Lung (tissue), 11 donors: ENCODE measurements at regions not wholly inside any gene's neighbourhood (a gene's known extent, or its start where the extent isn't known, plus 50 kb on each side); places are given as distances from the start of the nearest gene placed in this dataset.
"Not testable (repeated sequence)": the region's sequence is repeated elsewhere in the genome, so short reads cannot be mapped to it uniquely, and the experiment has no call there.

ENCODE experiments used
- ATAC-seq: fragments of 200-7000 bp; cut with Tn5 transposase; one replicate; pipeline ENCODE4 v1.9.1; 2020; ENCODE audit warnings: moderate number of reproducible peaks; ENCODE audit not compliant: insufficient read depth, low FRiP score
- DNase-seq, 3 donors: peaks; one replicate each; pipeline ENCODE4 v3.0.0-alpha.2; 2013 to 2017
- H3K27ac ChIP-seq, 2 donors: one replicate each; pipeline ENCODE4 v1.5.1; 2013; ENCODE audit warnings: mild to moderate bottlenecking in 2 of 2, moderate library complexity in 2 of 2, control low read depth in 1 of 2, inconsistent platforms in 1 of 2, low read depth in 1 of 2, low read length in 1 of 2
- H3K27me3 ChIP-seq, 3 donors: one replicate each; pipeline ENCODE4 v1.5.1; 2013; ENCODE audit warnings: low read length in 2 of 3; ENCODE audit not compliant: control insufficient read depth in 3 of 3, insufficient read depth in 3 of 3
- H3K36me3 ChIP-seq, 4 donors: one replicate each; pipeline ENCODE4 v1.5.1; 2013; ENCODE audit warnings: low read length in 4 of 4, mild to moderate bottlenecking in 1 of 4, moderate library complexity in 1 of 4; ENCODE audit not compliant: control insufficient read depth in 4 of 4, insufficient read depth in 4 of 4
- H3K4me1 ChIP-seq, 5 donors: one replicate each; pipeline ENCODE4 v1.5.1; 2013; ENCODE audit warnings: low read length in 5 of 5, mild to moderate bottlenecking in 2 of 5, moderate library complexity in 1 of 5; ENCODE audit not compliant: control insufficient read depth in 5 of 5, insufficient read depth in 5 of 5
- H3K4me3 ChIP-seq: one replicate; pipeline ENCODE4 v1.5.1; 2013; ENCODE audit warnings: mild to moderate bottlenecking, control low read depth, moderate library complexity
- H3K9ac ChIP-seq, 2 donors: one replicate each; pipeline ENCODE4 v1.5.1; 2013; ENCODE audit warnings: low read length in 2 of 2, control low read depth in 1 of 2; ENCODE audit not compliant: insufficient read depth in 1 of 2
- H3K9me3 ChIP-seq, 4 donors: one replicate each; pipeline ENCODE4 v1.5.1; 2013; ENCODE audit warnings: low read length in 3 of 4, mild to moderate bottlenecking in 1 of 4, moderate library complexity in 1 of 4; ENCODE audit not compliant: control insufficient read depth in 4 of 4, insufficient read depth in 3 of 4
- WGBS, 2 donors: extraction: QIAGEN DNeasy Blood & Tissue Kit; methylation state at CpG; one replicate each; pipeline ENCODE4 v1.1.7; 2013; 5-methylcytosine and 5-hydroxymethylcytosine counted together
- TF ChIP-seq, protein P1 (sequence below): IDR thresholded peaks from 2 replicates; pipeline ENCODE4 v1.5.1; 2012; ENCODE audit warnings: mild to moderate bottlenecking; ENCODE audit errors: control extremely low read depth, extremely low read depth
- donor health status: control.
- donor health status: control.
- donor health status: Bipolar disorder and iron deficiency.
- donor health status: healthy.
- donor health status: DM: yes; HTN: yes; CAD: no.

DNA sequence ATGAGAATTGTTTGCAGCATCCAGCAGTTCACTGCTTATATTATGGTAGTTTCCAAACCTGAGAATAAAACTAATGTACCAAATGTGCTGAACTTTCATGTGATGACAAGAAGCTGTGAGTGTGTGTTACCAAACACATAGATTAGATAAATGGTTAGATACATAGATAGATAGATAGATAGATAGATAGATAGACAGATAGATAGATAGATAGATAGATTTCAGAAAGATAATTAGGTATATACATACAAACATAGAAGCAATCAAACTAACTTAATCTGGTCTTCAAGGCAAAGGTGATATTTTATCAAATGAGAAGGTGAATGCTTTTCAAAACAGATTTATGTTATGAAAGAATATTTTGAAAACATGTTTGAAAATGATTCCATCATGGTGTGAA, 147.3 kb upstream of the C11orf58 start:
- H3K4me3 ChIP-seq, result no peak overlapping the region
- DNase-seq (no peak), ATAC-seq (no peak)
- H3K27me3 ChIP-seq, result no peaks in the 10 kb centered on the region
- H3K9me3 ChIP-seq, result no peaks in the 10 kb centered on the region
- H3K27ac ChIP-seq, result no peak overlapping the region
- TF ChIP-seq, protein P1, sequence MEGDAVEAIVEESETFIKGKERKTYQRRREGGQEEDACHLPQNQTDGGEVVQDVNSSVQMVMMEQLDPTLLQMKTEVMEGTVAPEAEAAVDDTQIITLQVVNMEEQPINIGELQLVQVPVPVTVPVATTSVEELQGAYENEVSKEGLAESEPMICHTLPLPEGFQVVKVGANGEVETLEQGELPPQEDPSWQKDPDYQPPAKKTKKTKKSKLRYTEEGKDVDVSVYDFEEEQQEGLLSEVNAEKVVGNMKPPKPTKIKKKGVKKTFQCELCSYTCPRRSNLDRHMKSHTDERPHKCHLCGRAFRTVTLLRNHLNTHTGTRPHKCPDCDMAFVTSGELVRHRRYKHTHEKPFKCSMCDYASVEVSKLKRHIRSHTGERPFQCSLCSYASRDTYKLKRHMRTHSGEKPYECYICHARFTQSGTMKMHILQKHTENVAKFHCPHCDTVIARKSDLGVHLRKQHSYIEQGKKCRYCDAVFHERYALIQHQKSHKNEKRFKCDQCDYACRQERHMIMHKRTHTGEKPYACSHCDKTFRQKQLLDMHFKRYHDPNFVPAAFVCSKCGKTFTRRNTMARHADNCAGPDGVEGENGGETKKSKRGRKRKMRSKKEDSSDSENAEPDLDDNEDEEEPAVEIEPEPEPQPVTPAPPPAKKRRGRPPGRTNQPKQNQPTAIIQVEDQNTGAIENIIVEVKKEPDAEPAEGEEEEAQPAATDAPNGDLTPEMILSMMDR, result no peak
- H3K36me3 ChIP-seq, result no peaks in the 10 kb centered on the region
- no peak overlapping the region for H3K9ac ChIP-seq
- peaks cover 0 to 12% (median 5%) of the 10 kb centered on the region in 5 donors for H3K4me1 ChIP-seq

DNA sequence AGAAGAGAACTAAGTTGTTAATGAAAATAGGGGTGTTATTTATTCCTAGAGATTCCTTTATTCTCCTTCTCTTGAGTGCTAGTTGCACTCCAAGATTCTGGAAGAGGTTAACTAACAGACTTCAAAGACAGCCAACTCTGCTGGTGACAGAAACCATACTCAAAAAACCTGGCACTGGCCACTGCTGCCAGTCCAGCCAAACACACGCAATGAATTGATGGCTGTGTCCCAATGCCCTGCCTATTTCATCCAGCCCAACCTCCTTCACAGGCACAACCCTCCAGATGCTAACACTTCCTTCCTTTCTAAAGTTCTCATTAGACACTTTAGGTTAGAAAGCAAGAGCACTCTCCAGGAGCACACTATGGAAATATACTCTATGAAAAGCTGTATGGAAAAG, 150.8 kb upstream of the C11orf58 start:
- Histone ChIP-seq H3K4me1 (peaks cover 0 to 12% (median 5%) of the 10 kb centered on the region in 5 donors), H3K4me3 (no peak overlapping the region), H3K27ac (no peak overlapping the region), H3K9ac (no peak overlapping the region), H3K27me3 (no peaks in the 10 kb centered on the region), H3K9me3 (no peaks in the 10 kb centered on the region), H3K36me3 (no peaks in the 10 kb centered on the region)
- TF ChIP-seq, protein P1, result no peak
- peak; percentile 41 to 59 (median 44) for DNase-seq
- no peak for ATAC-seq
- 15 to 86% methylated on average over 1 of the region's 1 CpG for WGBS, 2 donors

DNA sequence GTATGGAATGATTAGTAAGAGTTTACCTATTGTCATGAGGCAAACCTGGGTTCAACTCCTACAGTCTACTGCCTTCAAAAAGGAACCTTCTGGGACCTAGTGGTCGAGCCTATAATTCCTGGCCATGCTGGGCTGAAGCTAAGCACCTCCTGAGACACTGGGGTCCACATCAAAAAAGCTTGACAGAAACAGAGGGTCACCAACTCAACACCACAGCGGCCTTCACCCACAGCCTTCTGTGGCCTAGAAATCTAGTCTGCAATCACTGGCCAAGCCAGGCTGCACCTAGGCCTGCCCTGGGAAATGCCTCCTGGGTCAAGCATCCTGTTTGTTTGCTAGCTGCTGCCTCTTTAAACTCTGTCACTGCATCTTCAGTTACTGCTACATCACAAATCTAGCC, 153.9 kb upstream of the C11orf58 start:
- 78 to 84% methylated on average over 2 of the region's 2 CpGs for WGBS, 2 donors
- ATAC-seq, result no peak
- H3K9ac ChIP-seq, result no peak overlapping the region

DNA sequence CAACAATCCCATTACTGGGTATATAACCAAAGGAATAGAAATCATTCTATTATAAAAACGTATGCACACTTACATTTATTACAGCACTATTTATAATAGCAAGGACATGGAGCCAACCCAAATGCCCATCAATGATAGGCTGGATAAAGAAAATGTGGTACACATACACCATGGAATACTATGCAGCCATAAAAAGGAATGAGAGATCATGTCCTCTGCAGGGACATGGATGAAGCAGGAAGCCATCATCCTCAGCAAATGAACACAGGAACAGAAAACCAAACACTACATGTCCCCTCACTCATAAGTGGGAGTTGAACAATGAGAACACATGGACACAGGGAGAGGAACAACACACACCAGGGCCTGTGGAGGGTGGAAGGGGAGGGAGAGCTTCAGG, 157.4 kb upstream of the C11orf58 start:
- not testable (repeated sequence) for H3K4me1 ChIP-seq, H3K27ac ChIP-seq, ATAC-seq, H3K9me3 ChIP-seq, H3K4me3 ChIP-seq, DNase-seq, H3K27me3 ChIP-seq, H3K9ac ChIP-seq, H3K36me3 ChIP-seq
- 79 to 91% methylated on average over 1 of the region's 1 CpG for WGBS, 2 donors

More for the DNA sequence above, 153.9 kb upstream of the C11orf58 start:
- DNase-seq, result no peak
- Histone ChIP-seq H3K27ac (no peak overlapping the region), H3K36me3 (no peaks in the 10 kb centered on the region), H3K4me1 (peaks cover 0 to 12% (median 5%) of the 10 kb centered on the region in 5 donors), H3K27me3 (no peaks in the 10 kb centered on the region), H3K9me3 (no peaks in the 10 kb centered on the region), H3K4me3 (no peak overlapping the region)
- TF ChIP-seq, protein P1, result no peak
